ENCODE measurements at regions not wholly inside any gene's neighbourhood (a gene's known extent, or its start where the extent isn't known, plus 50 kb on each side); places are given as distances from the start of the nearest gene placed in this dataset.
"Not testable (repeated sequence)": the region's sequence is repeated elsewhere in the genome, so short reads cannot be mapped to it uniquely, and the experiment has no call there.

GRCh38 chr7:68971634-68972340 lies 626.5 kb upstream of the AUTS2 start:
- DNase-seq (ENCODE audit: low spot score) = no peak

- DNase-seq (ENCODE audit: low spot score) = no peak
Measured at GRCh38 chr7:68977385-68978055, 620.8 kb upstream of the AUTS2 start.

- no peak for DNase-seq (ENCODE audit: low spot score)
Measured at GRCh38 chr7:68978710-68979109, 619.6 kb upstream of the AUTS2 start.

GRCh38 chr7:68980011-68980410 lies 618.3 kb upstream of the AUTS2 start:
- DNase-seq (ENCODE audit: low spot score) = no peak

GRCh38 chr7:68980432-68980831 lies 617.8 kb upstream of the AUTS2 start:
- DNase-seq (ENCODE audit: low spot score) = not testable (repeated sequence)

GRCh38 chr7:68984306-68984705 lies 614.0 kb upstream of the AUTS2 start:
- no peak for DNase-seq (ENCODE audit: low spot score)

- DNase-seq (ENCODE audit: low spot score) = no peak
Measured at GRCh38 chr7:68994841-68995240, 603.4 kb upstream of the AUTS2 start.

GRCh38 chr7:68998136-68998535 lies 600.1 kb upstream of the AUTS2 start:
- no peak for DNase-seq (ENCODE audit: low spot score)

GRCh38 chr7:69002416-69002815 lies 595.9 kb upstream of the AUTS2 start:
- no peak for DNase-seq (ENCODE audit: low spot score)

GRCh38 chr7:69012149-69012548 lies 586.1 kb upstream of the AUTS2 start:
- DNase-seq (ENCODE audit: low spot score) = no peak

- no peak for DNase-seq (ENCODE audit: low spot score)
Measured at GRCh38 chr7:69017208-69017607, 581.1 kb upstream of the AUTS2 start.

GRCh38 chr7:69018200-69018599 lies 580.1 kb upstream of the AUTS2 start:
- DNase-seq (ENCODE audit: low spot score) = no peak

- DNase-seq (ENCODE audit: low spot score) = no peak
Measured at GRCh38 chr7:69019437-69019836, 578.8 kb upstream of the AUTS2 start.

- DNase-seq (ENCODE audit: low spot score) = no peak
Measured at GRCh38 chr7:69020536-69020935, 577.7 kb upstream of the AUTS2 start.

GRCh38 chr7:69025249-69025648 lies 573.0 kb upstream of the AUTS2 start:
- no peak for DNase-seq (ENCODE audit: low spot score)

- no peak for DNase-seq (ENCODE audit: low spot score)
Measured at GRCh38 chr7:69032848-69033247, 565.4 kb upstream of the AUTS2 start.

- DNase-seq (ENCODE audit: low spot score) = no peak
Measured at GRCh38 chr7:69035826-69036225, 562.4 kb upstream of the AUTS2 start.

GRCh38 chr7:69036301-69036700 lies 562.0 kb upstream of the AUTS2 start:
- DNase-seq (ENCODE audit: low spot score) = no peak

- no peak for DNase-seq (ENCODE audit: low spot score)
Measured at GRCh38 chr7:69038915-69039314, 559.4 kb upstream of the AUTS2 start.

GRCh38 chr7:69042138-69042537 lies 556.1 kb upstream of the AUTS2 start:
- no peak for DNase-seq (ENCODE audit: low spot score)

GRCh38 chr7:69047151-69047754 lies 551.0 kb upstream of the AUTS2 start:
- no peak for DNase-seq (ENCODE audit: low spot score)

GRCh38 chr7:69049326-69049725 lies 548.9 kb upstream of the AUTS2 start:
- DNase-seq (ENCODE audit: low spot score) = no peak

GRCh38 chr7:69052447-69052846 lies 545.8 kb upstream of the AUTS2 start:
- DNase-seq (ENCODE audit: low spot score) = no peak

All from ureter (tissue), 1 donor.